GM12878 (cell line): ENCODE measurements at regions not wholly inside any gene's neighbourhood (a gene's known extent, or its start where the extent isn't known, plus 50 kb on each side); places are given as distances from the start of the nearest gene placed in this dataset.

ENCODE experiments used
- ATAC-seq: fragments of 200-7000 bp; cut with Tn5 transposase; 3 replicates; pipeline ENCODE4 v1.9.1; 2020; ENCODE audit warnings: mild to moderate bottlenecking, moderate library complexity
- BruUV-seq: library from RNA; stranded (reverse); fragments of 400-500 nt; replicated peaks from 2 replicates; lab custom pipeline; 2021; lab: Mats Ljungman, UMichigan
- CTCF ChIA-PET: fragments of 300-600 bp; sonication (Branson Sonifier 250); formaldehyde crosslinking; extraction: SDS; loops from one replicate; lab custom pipeline; 2021; ENCODE audit warnings: inconsistent platforms; lab: Yijun Ruan, JAX
- POLR2A ChIA-PET: fragments of 350-600 bp; formaldehyde crosslinking; extraction: SDS; loops from one replicate; lab custom pipeline; 2021; ENCODE audit warnings: inconsistent platforms; lab: Charles Lee
- RAD21 ChIA-PET: fragments of 300-600 bp; sonication (Branson Sonifier 250); formaldehyde crosslinking; loops from one replicate; lab custom pipeline; 2023; ENCODE audit warnings: antibody characterized with exemption; ENCODE audit not compliant: unreplicated experiment; lab: Charles Lee
- SMC1A ChIA-PET: fragments of 300-600 bp; sonication (Branson Sonifier 250); formaldehyde crosslinking; loops from one replicate; lab custom pipeline; 2023; ENCODE audit not compliant: unreplicated experiment, uncharacterized antibody; lab: Charles Lee
- DNase-seq: peaks from one replicate; pipeline ENCODE4 v3.0.0-alpha.2; 2011; ENCODE audit warnings: low read depth, low spot score
- FAIRE-seq: peaks from 3 replicates; lab custom pipeline; 2011; peaks lifted over from hg19 to GRCh38; lab: Jason Lieb, UNC
- H2AFZ ChIP-seq: 2 replicates; pipeline ENCODE4 v1.6.0; 2011; ENCODE audit warnings: low read depth, low read length, control low read depth; ENCODE audit not compliant: control insufficient read depth
- H3K27ac ChIP-seq: 2 replicates; pipeline ENCODE4 v1.5.1; 2011; ENCODE audit warnings: control low read depth; ENCODE audit not compliant: control insufficient read depth, insufficient read depth
- H3K27me3 ChIP-seq, 2 experiments: replicated peaks in 1 of 2; 2 replicates each; pipeline versions ENCODE4 v1.6.0 to v1.6.1; 2011; ENCODE audit warnings: low read length in 1 of 2; ENCODE audit not compliant: control insufficient read depth in 2 of 2, insufficient read depth in 2 of 2
- H3K36me3 ChIP-seq, 2 experiments: 2 replicates each; pipeline ENCODE4 v1.5.1; 2011; ENCODE audit warnings: low read length in 1 of 2; ENCODE audit not compliant: control insufficient read depth in 2 of 2, insufficient read depth in 2 of 2
- H3K4me1 ChIP-seq: 2 replicates; pipeline ENCODE4 v1.6.1; 2011; ENCODE audit warnings: mild to moderate bottlenecking, low read length, moderate library complexity, mixed read lengths; ENCODE audit not compliant: control insufficient read depth, insufficient read depth
- H3K4me2 ChIP-seq: 2 replicates; pipeline ENCODE4 v1.6.0; 2011; ENCODE audit warnings: control low read depth; ENCODE audit not compliant: control insufficient read depth, insufficient read depth
- H3K4me3 ChIP-seq: fragments of 200-600 bp; sonication (generic); 2 replicates; pipeline ENCODE4 v1.5.1; 2016
- H3K79me2 ChIP-seq: 2 replicates; pipeline ENCODE4 v1.6.0; 2011; ENCODE audit warnings: low read length; ENCODE audit not compliant: control insufficient read depth, insufficient read depth
- H3K9ac ChIP-seq: 2 replicates; pipeline ENCODE4 v1.8.0; 2011; ENCODE audit warnings: low read length, control low read depth, mixed read lengths; ENCODE audit not compliant: control insufficient read depth, insufficient read depth
- H3K9me3 ChIP-seq: replicated peaks from 3 replicates; pipeline ENCODE4 v1.5.1; 2011; ENCODE audit warnings: mild to moderate bottlenecking, low read length; ENCODE audit not compliant: control insufficient read depth, insufficient read depth
- H4K20me1 ChIP-seq: 2 replicates; pipeline ENCODE4 v1.6.0; 2011; ENCODE audit not compliant: control insufficient read depth, insufficient read depth
- BACH1 ChIP-seq: fragments of 450-650 bp; IDR thresholded peaks from 2 replicates; pipeline ENCODE4 v1.6.1; 2017; ENCODE audit warnings: mild to moderate bottlenecking, borderline replicate concordance
- CUX1 ChIP-seq: IDR thresholded peaks from 2 replicates; pipeline ENCODE4 v1.6.1; 2012; ENCODE audit warnings: improper control_type of control experiment, low read depth, low read length; ENCODE audit not compliant: insufficient replicate concordance
- E4F1 ChIP-seq: fragments of 450-650 bp; IDR thresholded peaks from 2 replicates; pipeline ENCODE4 v1.6.1; 2018; ENCODE audit warnings: borderline replicate concordance, mild to moderate bottlenecking; ENCODE audit not compliant: partially characterized antibody
- HCFC1 ChIP-seq: fragments of 150-350 bp; IDR thresholded peaks from 2 replicates; pipeline ENCODE4 v1.6.1; 2014; ENCODE audit warnings: low read length
- MEF2A ChIP-seq: IDR thresholded peaks from 2 replicates; pipeline ENCODE4 v1.6.1; 2011; ENCODE audit warnings: low read depth, mild to moderate bottlenecking, low read length, moderate library complexity; ENCODE audit not compliant: insufficient read depth
- MYC ChIP-seq: IDR thresholded peaks from 2 replicates; pipeline ENCODE4 v1.6.1; 2011; ENCODE audit warnings: mild to moderate bottlenecking, low read length, moderate library complexity, inconsistent platforms; ENCODE audit not compliant: insufficient read depth, insufficient replicate concordance, insufficient read length, severe bottlenecking
- PAX5 ChIP-seq: IDR thresholded peaks from 2 replicates; pipeline ENCODE4 v1.6.1; 2011; ENCODE audit warnings: low read depth, low read length, borderline replicate concordance
- PKNOX1 ChIP-seq: fragments of 450-650 bp; IDR thresholded peaks from 2 replicates; pipeline ENCODE4 v1.6.1; 2016; ENCODE audit warnings: mild to moderate bottlenecking
- RAD51 ChIP-seq: fragments of 450-650 bp; IDR thresholded peaks from 2 replicates; pipeline ENCODE4 v1.6.1; 2016; ENCODE audit warnings: moderate library complexity, mild to moderate bottlenecking, inconsistent platforms
- RCOR1 ChIP-seq: conservative IDR thresholded peaks from 2 replicates; pipeline ENCODE4 v1.6.1; 2012; ENCODE audit warnings: low read depth, low read length, improper control_type of control experiment
- RFX5 ChIP-seq: IDR thresholded peaks from 2 replicates; pipeline ENCODE4 v1.6.1; 2011; ENCODE audit warnings: low read depth, low read length, improper control_type of control experiment
- STAT3 ChIP-seq: IDR thresholded peaks from 2 replicates; pipeline ENCODE4 v1.6.1; 2011; ENCODE audit warnings: low read depth, low read length, improper control_type of control experiment
- TARDBP ChIP-seq: IDR thresholded peaks from 2 replicates; pipeline ENCODE4 v1.6.1; 2016; ENCODE audit warnings: borderline replicate concordance
- ZNF622 ChIP-seq: fragments of 450-650 bp; IDR thresholded peaks from 2 replicates; pipeline ENCODE4 v1.6.1; 2017; ENCODE audit warnings: mild to moderate bottlenecking, inconsistent platforms
- WGBS: methylation state at CpG from one replicate; pipeline ENCODE4 v1.1.6; 2016; ENCODE audit warnings: low lambda C conversion rate; ENCODE audit not compliant: insufficient replicate concordance, insufficient coverage; ENCODE audit errors: missing lambda C conversion rate; 5-methylcytosine and 5-hydroxymethylcytosine counted together
- in situ Hi-C: fragments of 300-500 bp; cut with MboI; formaldehyde crosslinking; loops from 9 replicates; pipeline ENCODE4 v1.14.3; 2018; ENCODE audit warnings: mixed read lengths
- intact Hi-C: fragments of 100-400 bp; cut with micrococcal nuclease; formaldehyde crosslinking; loops from one replicate; pipeline ENCODE4 v1.14.2; 2022; ENCODE audit not compliant: unreplicated experiment

GRCh38 chr3:194876403-194877095 lies 190.9 kb downstream of the FAM43A start:
- FAIRE-seq = no peak
- SMC1A ChIA-PET = no interaction called here
- TF ChIP-seq PKNOX1 = no peak
- no peak for TF ChIP-seq PAX5
- TF ChIP-seq MEF2A = no peak
- TF ChIP-seq BACH1 = no peak
- no peak for TF ChIP-seq RFX5
- no peak for TF ChIP-seq STAT3
- no peak for TF ChIP-seq E4F1
- no peak for TF ChIP-seq RAD51
- TF ChIP-seq CUX1 = no peak
- no peak for TF ChIP-seq ZNF622
- TF ChIP-seq HCFC1 = no peak
- no peak for TF ChIP-seq TARDBP
- TF ChIP-seq MYC = no peak
- no peak for TF ChIP-seq RCOR1

More at GRCh38 chr3:194876403-194877095, 190.9 kb downstream of the FAM43A start:
- ChIA-PET CTCF (no interaction called here), POLR2A (no interaction called here), RAD21 (no interaction called here)
- BruUV-seq = no TSS peak
- in situ Hi-C loops = no loop called here
- ATAC-seq = no peak
- H3K4me2 ChIP-seq = no peak overlapping the region
- H3K9ac ChIP-seq = no peak overlapping the region
- no peaks in the 10 kb centered on the region; the same call in 2 of the 3 replicates for H3K9me3 ChIP-seq
- no peak for DNase-seq
- intact Hi-C loops = no loop called here
- H3K36me3 ChIP-seq = no peaks in the 10 kb centered on the region
- H3K79me2 ChIP-seq = no peaks in the 10 kb centered on the region
- H3K27me3 ChIP-seq = peaks cover 0 to 3% of the 10 kb centered on the region in 2 experiments; a peak in 1 of 4 replicates
- H4K20me1 ChIP-seq = no peaks in the 10 kb centered on the region
- no peak overlapping the region for H2AFZ ChIP-seq
- no peak overlapping the region for H3K27ac ChIP-seq
- no peak overlapping the region for H3K4me3 ChIP-seq
- WGBS = 51% methylated on average over 12 of the region's 12 CpGs
- peaks cover 10% of the 10 kb centered on the region; the same call in 1 of the 2 replicates for H3K4me1 ChIP-seq
